ENCODE measurements at regions not wholly inside any gene's neighbourhood (a gene's known extent, or its start where the extent isn't known, plus 50 kb on each side); places are given as distances from the start of the nearest gene placed in this dataset.

GRCh38 chr16:85541980-85542900, 70.9 kb upstream of the GSE1 start:
- 72% methylated on average over 19 of the region's 20 CpGs for WGBS (ENCODE audit: insufficient coverage)
- no peak for TF ChIP-seq CTCF (IDR thresholded peaks at IDR 0.05)
- Mint-ChIP-seq H3K4me1 (peaks cover 0 to 13% of the 10 kb centered on the region in 2 donors), H3K27me3 (ENCODE audit: low read depth in 2 of 2) (peaks cover 0 to 3% of the 10 kb centered on the region in 2 donors), H3K36me3 (no peaks in the 10 kb centered on the region), H3K9me3 (no peaks in the 10 kb centered on the region), H3K27ac (no peak overlapping the region), H3K4me3 (no peak overlapping the region)
- no peak overlapping the region for H3K27ac ChIP-seq (ENCODE audit: low read length)
- H3K27me3 ChIP-seq (ENCODE audit: control insufficient read depth, insufficient read depth, low read length): no peaks in the 10 kb centered on the region
- intact Hi-C loops (cut with micrococcal nuclease): no loop called here
- no peak overlapping the region for H3K4me3 ChIP-seq (ENCODE audit: low read length)
- H3K9me3 ChIP-seq (ENCODE audit: control insufficient read depth, insufficient read depth, low read length): peaks cover 13% of the 10 kb centered on the region
- peaks cover under 1% of the 10 kb centered on the region for H3K4me1 ChIP-seq (ENCODE audit: control insufficient read depth, insufficient read depth, low read length)
- no peak for ATAC-seq
- no peak for DNase-seq
- no peaks in the 10 kb centered on the region for H3K36me3 ChIP-seq (ENCODE audit: control insufficient read depth, insufficient read depth, low read length)

- intact Hi-C loops (cut with micrococcal nuclease): no loop called here
- ATAC-seq: no peak
- WGBS (ENCODE audit: insufficient coverage): 87% methylated on average over 4 of the region's 4 CpGs
Measured at GRCh38 chr16:85543536-85543935, 69.6 kb upstream of the GSE1 start.

GRCh38 chr16:85544016-85544415, 69.1 kb upstream of the GSE1 start:
- intact Hi-C loops (cut with micrococcal nuclease): no loop called here
- WGBS (ENCODE audit: insufficient coverage): 91% methylated on average over 16 of the region's 16 CpGs
- H3K27ac ChIP-seq (ENCODE audit: low read length): no peak overlapping the region
- no peak for DNase-seq
- no peak overlapping the region for H3K27ac Mint-ChIP-seq
- peaks cover 13% of the 10 kb centered on the region for H3K9me3 ChIP-seq (ENCODE audit: control insufficient read depth, insufficient read depth, low read length)
- H3K4me3 ChIP-seq (ENCODE audit: low read length): no peak overlapping the region
- peaks cover 0 to 3% of the 10 kb centered on the region in 2 donors for H3K27me3 Mint-ChIP-seq (ENCODE audit: low read depth in 2 of 2)
- no peaks in the 10 kb centered on the region for H3K9me3 Mint-ChIP-seq
- no peak for TF ChIP-seq CTCF (IDR thresholded peaks at IDR 0.05)
- H3K36me3 ChIP-seq (ENCODE audit: control insufficient read depth, insufficient read depth, low read length): no peaks in the 10 kb centered on the region
- H3K4me1 ChIP-seq (ENCODE audit: control insufficient read depth, insufficient read depth, low read length): no peaks in the 10 kb centered on the region
- no peak overlapping the region for H3K4me3 Mint-ChIP-seq
- H3K27me3 ChIP-seq (ENCODE audit: control insufficient read depth, insufficient read depth, low read length): no peaks in the 10 kb centered on the region
- H3K36me3 Mint-ChIP-seq: no peaks in the 10 kb centered on the region
- H3K4me1 Mint-ChIP-seq: peaks cover 0 to 13% of the 10 kb centered on the region in 2 donors
- ATAC-seq: peak in 1 of 3 donors; percentile 35

More at GRCh38 chr16:85543536-85543935, 69.6 kb upstream of the GSE1 start:
- Histone ChIP-seq H3K4me3 (ENCODE audit: low read length) (no peak overlapping the region), H3K4me1 (ENCODE audit: control insufficient read depth, insufficient read depth, low read length) (no peaks in the 10 kb centered on the region), H3K27ac (ENCODE audit: low read length) (no peak overlapping the region), H3K36me3 (ENCODE audit: control insufficient read depth, insufficient read depth, low read length) (no peaks in the 10 kb centered on the region), H3K27me3 (ENCODE audit: control insufficient read depth, insufficient read depth, low read length) (no peaks in the 10 kb centered on the region), H3K9me3 (ENCODE audit: control insufficient read depth, insufficient read depth, low read length) (peaks cover 13% of the 10 kb centered on the region)
- Mint-ChIP-seq H3K27me3 (ENCODE audit: low read depth in 2 of 2) (peaks cover 0 to 3% of the 10 kb centered on the region in 2 donors), H3K36me3 (no peaks in the 10 kb centered on the region), H3K27ac (no peak overlapping the region), H3K9me3 (no peaks in the 10 kb centered on the region), H3K4me3 (no peak overlapping the region), H3K4me1 (peaks cover 0 to 13% of the 10 kb centered on the region in 2 donors)
- DNase-seq: no peak
- TF ChIP-seq CTCF (IDR thresholded peaks at IDR 0.05): no peak
